ENCODE measurements at regions not wholly inside any gene's neighbourhood (a gene's known extent, or its start where the extent isn't known, plus 50 kb on each side); places are given as distances from the start of the nearest gene placed in this dataset.

GRCh38 chr6:5946701-5947100 lies 60.0 kb downstream of the NRN1 start:
- DNase-seq (ENCODE audit: extremely low read depth, low read depth): no peak

GRCh38 chr6:5946181-5946580 lies 60.5 kb downstream of the NRN1 start:
- no peak for DNase-seq (ENCODE audit: extremely low read depth, low read depth)

- no peak for DNase-seq (ENCODE audit: extremely low read depth, low read depth)
Measured at GRCh38 chr6:5943591-5943990, 63.1 kb downstream of the NRN1 start.

GRCh38 chr6:5942591-5942990 lies 64.1 kb downstream of the NRN1 start:
- DNase-seq (ENCODE audit: extremely low read depth, low read depth): no peak

GRCh38 chr6:5941188-5941587 lies 65.5 kb downstream of the NRN1 start:
- DNase-seq (ENCODE audit: extremely low read depth, low read depth): no peak

- no peak for DNase-seq (ENCODE audit: extremely low read depth, low read depth)
Measured at GRCh38 chr6:5938934-5939333, 67.8 kb downstream of the NRN1 start.

GRCh38 chr6:5937936-5938706 lies 68.6 kb downstream of the NRN1 start:
- DNase-seq (ENCODE audit: extremely low read depth, low read depth): no peak

GRCh38 chr6:5937169-5937909 lies 69.4 kb downstream of the NRN1 start:
- DNase-seq (ENCODE audit: extremely low read depth, low read depth): no peak

- DNase-seq (ENCODE audit: extremely low read depth, low read depth): no peak
Measured at GRCh38 chr6:5936631-5937030, 70.1 kb downstream of the NRN1 start.

- no peak for DNase-seq (ENCODE audit: extremely low read depth, low read depth)
Measured at GRCh38 chr6:5936140-5936539, 70.6 kb downstream of the NRN1 start.

- DNase-seq (ENCODE audit: extremely low read depth, low read depth): no peak
Measured at GRCh38 chr6:5930968-5931367, 75.8 kb downstream of the NRN1 start.

- DNase-seq (ENCODE audit: extremely low read depth, low read depth): no peak
Measured at GRCh38 chr6:5930143-5930770, 76.5 kb downstream of the NRN1 start.

GRCh38 chr6:5923840-5924239 lies 82.9 kb downstream of the NRN1 start:
- no peak for DNase-seq (ENCODE audit: extremely low read depth, low read depth)

GRCh38 chr6:5922230-5922629 lies 84.5 kb downstream of the NRN1 start:
- DNase-seq (ENCODE audit: extremely low read depth, low read depth): no peak

- no peak for DNase-seq (ENCODE audit: extremely low read depth, low read depth)
Measured at GRCh38 chr6:5909721-5910120, 97.0 kb downstream of the NRN1 start.

GRCh38 chr6:5906842-5907241 lies 99.9 kb downstream of the NRN1 start:
- no peak for DNase-seq (ENCODE audit: extremely low read depth, low read depth)

GRCh38 chr6:5906340-5906670 lies 100.4 kb downstream of the NRN1 start:
- DNase-seq (ENCODE audit: extremely low read depth, low read depth): no peak

- no peak for DNase-seq (ENCODE audit: extremely low read depth, low read depth)
Measured at GRCh38 chr6:5905431-5906339, 101.0 kb downstream of the NRN1 start.

GRCh38 chr6:5904532-5904931 lies 102.2 kb downstream of the NRN1 start:
- DNase-seq (ENCODE audit: extremely low read depth, low read depth): no peak

GRCh38 chr6:5899216-5900045 lies 107.3 kb downstream of the NRN1 start:
- no peak for DNase-seq (ENCODE audit: extremely low read depth, low read depth)

All from NCI-H460 (cell line).